Activated T-helper 2 cell treated with anti-CD3 and anti-CD28 coated beads, Interferon-gamma antibody, Interleukin-2, Interleukin-4, amounts not matched to agents 10 μg/mL and 5 μg/mL and 100 μg/mL, durations not matched to agents 14 hours and 24 hours and 36 hours (primary cell): ENCODE measurements at regions not wholly inside any gene's neighbourhood (a gene's known extent, or its start where the extent isn't known, plus 50 kb on each side); places are given as distances from the start of the nearest gene placed in this dataset.
"Not testable (repeated sequence)": the region's sequence is repeated elsewhere in the genome, so short reads cannot be mapped to it uniquely, and the experiment has no call there.

Experiments
- DNase-seq: peaks from one replicate; pipeline ENCODE4 v3.0.0; 2021; ENCODE audit warnings: low spot score
- H3K27ac Mint-ChIP-seq: one replicate; pipeline ENCODE4 v1.8.0; 2021; ENCODE audit warnings: mixed read lengths
- H3K27me3 Mint-ChIP-seq: one replicate; pipeline ENCODE4 v1.8.0; 2021; ENCODE audit warnings: low read depth, mixed read lengths
- H3K36me3 Mint-ChIP-seq: one replicate; pipeline ENCODE4 v1.8.0; 2021; ENCODE audit warnings: low read depth, mixed read lengths
- H3K4me1 Mint-ChIP-seq: one replicate; pipeline ENCODE4 v1.8.0; 2021; ENCODE audit warnings: low read depth, mixed read lengths
- H3K4me3 Mint-ChIP-seq: one replicate; pipeline ENCODE4 v1.8.0; 2021; ENCODE audit warnings: low read depth, mild to moderate bottlenecking, moderate library complexity, mixed read lengths
- H3K9me3 Mint-ChIP-seq: one replicate; pipeline ENCODE4 v1.8.0; 2021; ENCODE audit warnings: mixed read lengths
- intact Hi-C: fragments of 100-400 bp; cut with micrococcal nuclease; formaldehyde crosslinking; loops from one replicate; pipeline ENCODE4 v1.15.1; 2023

DNA sequence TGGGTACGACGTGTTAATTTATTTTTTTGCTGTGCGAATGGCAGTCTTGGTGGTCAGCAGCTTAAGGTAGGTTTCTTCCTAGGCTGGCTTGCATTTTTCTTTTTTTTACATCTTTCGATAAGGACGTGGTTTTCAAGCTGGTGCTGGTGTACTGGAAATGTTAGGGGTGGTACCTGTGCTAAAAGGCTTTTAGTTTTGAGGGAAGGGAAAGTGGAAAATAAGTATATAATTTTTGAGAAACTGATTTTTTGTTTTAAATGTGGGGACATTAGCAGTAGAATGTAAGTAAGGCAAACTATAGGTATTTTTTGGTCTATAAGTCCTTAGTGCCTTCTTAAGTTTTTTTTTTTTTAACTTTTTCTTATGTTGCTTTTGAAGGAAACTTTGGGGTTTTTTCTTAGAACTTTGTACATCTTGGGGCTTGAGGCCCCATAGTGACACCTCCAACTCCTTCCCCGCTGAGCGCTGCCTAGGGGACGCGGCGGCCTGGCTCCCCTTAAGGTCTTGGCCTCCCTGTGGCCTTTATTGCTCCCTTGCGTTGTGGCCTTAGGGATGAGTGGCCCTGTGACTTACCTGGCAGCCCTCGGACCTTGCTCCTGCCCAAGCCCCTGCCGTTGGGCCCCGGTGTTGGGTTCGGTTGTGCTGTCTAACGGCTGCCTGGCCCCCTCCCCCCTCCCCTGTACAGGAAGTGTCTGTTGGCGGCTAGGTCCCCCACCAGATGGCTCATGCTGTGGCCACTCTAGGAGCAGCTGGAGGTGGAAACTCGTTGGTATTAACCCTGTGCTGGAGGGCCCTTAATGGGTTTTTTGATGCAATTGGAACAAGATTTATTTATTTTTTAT, 88.0 kb upstream of the RPRML start:
- H3K4me3 Mint-ChIP-seq = peak overlapping the region; percentile 97
- intact Hi-C loops = no loop called here
- H3K27ac Mint-ChIP-seq = peak overlapping the region; percentile 95
- no peaks in the 10 kb centered on the region for H3K27me3 Mint-ChIP-seq
- no peaks in the 10 kb centered on the region for H3K9me3 Mint-ChIP-seq
- H3K36me3 Mint-ChIP-seq = peaks cover 29% of the 10 kb centered on the region
- H3K4me1 Mint-ChIP-seq = peaks cover 29% of the 10 kb centered on the region
- DNase-seq = peak; percentile 70

DNA sequence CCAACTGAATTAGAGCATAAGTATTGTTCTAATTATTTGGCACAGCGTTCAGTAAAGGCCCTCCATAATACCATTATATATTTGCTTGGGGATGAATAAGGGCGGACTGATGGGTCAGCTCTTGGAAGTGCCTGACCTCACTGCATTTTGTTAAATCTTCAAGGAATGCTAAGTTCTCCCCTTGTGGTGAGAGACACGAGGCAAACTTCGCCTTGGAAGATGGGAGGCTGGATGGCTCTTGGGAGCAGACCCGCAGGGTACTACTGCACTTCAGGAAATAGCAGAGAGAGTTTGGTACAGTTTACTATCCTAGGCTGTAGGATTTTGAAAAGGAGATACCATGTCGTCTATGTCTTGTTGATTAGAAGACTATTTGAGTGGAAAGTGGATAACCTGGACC, 87.0 kb upstream of the RPRML start:
- no peak for DNase-seq
- H3K36me3 Mint-ChIP-seq = peaks cover 28% of the 10 kb centered on the region
- peaks cover 25% of the 10 kb centered on the region for H3K4me1 Mint-ChIP-seq
- peak overlapping the region; percentile 95 for H3K27ac Mint-ChIP-seq
- peak overlapping the region; percentile 97 for H3K4me3 Mint-ChIP-seq
- H3K9me3 Mint-ChIP-seq = no peaks in the 10 kb centered on the region
- intact Hi-C loops = no loop called here
- H3K27me3 Mint-ChIP-seq = no peaks in the 10 kb centered on the region

DNA sequence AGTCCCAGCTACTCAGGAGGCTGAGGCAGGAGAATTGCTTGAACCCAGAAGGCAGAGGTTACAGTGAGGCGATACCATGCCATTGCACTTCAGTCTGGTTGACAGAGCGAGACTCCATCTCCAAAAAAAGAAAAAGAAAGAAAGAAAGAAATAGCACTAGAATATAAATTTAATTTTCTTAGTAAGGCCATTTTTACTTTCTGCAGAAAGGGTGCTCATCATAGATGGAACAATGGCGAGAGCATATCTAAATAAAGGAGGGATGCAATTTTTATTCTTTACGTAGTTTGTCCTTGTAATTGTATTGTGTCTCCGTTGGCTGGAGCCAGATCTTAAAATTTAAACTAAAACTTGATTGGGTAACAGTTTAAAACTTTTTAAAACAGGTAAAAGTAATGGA, 85.6 kb upstream of the RPRML start:
- Mint-ChIP-seq H3K27me3 (no peaks in the 10 kb centered on the region), H3K36me3 (peaks cover 22% of the 10 kb centered on the region), H3K27ac (no peak overlapping the region), H3K4me1 (peaks cover 19% of the 10 kb centered on the region), H3K4me3 (no peak overlapping the region), H3K9me3 (no peaks in the 10 kb centered on the region)
- DNase-seq = no peak
- intact Hi-C loops = no loop called here

- DNase-seq = no peak
- no peaks in the 10 kb centered on the region for H3K9me3 Mint-ChIP-seq
- H3K27me3 Mint-ChIP-seq = no peaks in the 10 kb centered on the region
- H3K4me3 Mint-ChIP-seq = no peak overlapping the region
- H3K36me3 Mint-ChIP-seq = peaks cover 19% of the 10 kb centered on the region
- intact Hi-C loops = no loop called here
- no peak overlapping the region for H3K27ac Mint-ChIP-seq
- H3K4me1 Mint-ChIP-seq = peaks cover 15% of the 10 kb centered on the region
These were observed 84.4 kb upstream of the RPRML start for GRCh38 chr17:47063475-47063874.

DNA sequence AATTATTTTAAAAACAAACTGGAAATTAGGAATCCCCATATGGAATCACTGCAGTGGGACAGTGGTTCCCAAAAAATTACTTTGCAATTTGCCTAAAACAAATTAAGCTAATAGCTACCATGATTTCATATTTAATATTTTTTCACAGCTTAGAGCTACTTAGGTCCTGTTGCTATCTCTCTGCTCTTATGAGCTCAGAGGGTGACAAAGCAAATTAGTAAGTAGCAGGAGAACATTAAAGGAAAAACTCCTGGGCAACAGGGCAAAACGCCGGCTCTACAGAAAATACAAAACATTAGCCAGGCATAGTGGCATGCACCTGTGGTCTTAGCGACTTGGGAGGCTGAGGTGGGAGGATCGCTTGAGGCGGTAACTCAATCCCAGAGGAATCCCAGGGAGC, 83.8 kb upstream of the RPRML start:
- H3K27ac Mint-ChIP-seq, intact Hi-C loops, H3K9me3 Mint-ChIP-seq, DNase-seq, H3K4me3 Mint-ChIP-seq, H3K27me3 Mint-ChIP-seq: not testable (repeated sequence)
- peaks cover 19% of the 10 kb centered on the region for H3K36me3 Mint-ChIP-seq
- peaks cover 13% of the 10 kb centered on the region for H3K4me1 Mint-ChIP-seq

- H3K27ac Mint-ChIP-seq, H3K9me3 Mint-ChIP-seq, H3K27me3 Mint-ChIP-seq, DNase-seq, H3K4me1 Mint-ChIP-seq, intact Hi-C loops, H3K4me3 Mint-ChIP-seq: not testable (repeated sequence)
- peaks cover 28% of the 10 kb centered on the region for H3K36me3 Mint-ChIP-seq
These were observed 81.0 kb upstream of the RPRML start for GRCh38 chr17:47060005-47060404.

GRCh38 chr17:47057830-47058229, 78.8 kb upstream of the RPRML start:
- Mint-ChIP-seq H3K36me3 (peaks cover 24% of the 10 kb centered on the region), H3K27me3 (no peaks in the 10 kb centered on the region), H3K4me1 (no peaks in the 10 kb centered on the region), H3K4me3 (no peak overlapping the region), H3K9me3 (no peaks in the 10 kb centered on the region), H3K27ac (no peak overlapping the region)
- intact Hi-C loops = no loop called here
- DNase-seq = no peak

DNA sequence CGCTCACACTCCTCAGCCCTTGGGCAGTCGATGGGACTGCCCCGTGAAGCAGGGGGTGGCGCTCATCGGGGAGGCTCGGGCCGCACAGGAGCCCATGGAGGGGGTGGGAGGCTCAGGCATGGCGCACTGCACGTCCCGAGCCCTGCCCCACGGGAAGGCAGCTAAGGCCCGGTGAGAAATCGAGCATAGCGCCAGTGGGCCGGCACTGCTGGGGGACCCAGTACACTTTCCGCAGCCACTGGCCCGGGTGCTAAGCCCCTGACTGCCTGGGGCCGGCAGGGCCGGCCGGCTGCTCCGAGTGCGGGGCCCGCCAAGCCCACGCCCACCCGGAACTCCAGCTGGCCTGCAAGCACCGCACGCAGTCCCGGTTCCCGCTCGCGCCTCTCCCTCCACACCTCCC, 78.2 kb upstream of the RPRML start:
- intact Hi-C loops, H3K4me3 Mint-ChIP-seq, H3K9me3 Mint-ChIP-seq, DNase-seq, H3K27ac Mint-ChIP-seq, H3K4me1 Mint-ChIP-seq, H3K27me3 Mint-ChIP-seq: not testable (repeated sequence)
- H3K36me3 Mint-ChIP-seq = peaks cover 26% of the 10 kb centered on the region

- H3K36me3 Mint-ChIP-seq = peaks cover 28% of the 10 kb centered on the region
- H3K4me3 Mint-ChIP-seq, H3K27ac Mint-ChIP-seq, DNase-seq, H3K9me3 Mint-ChIP-seq, intact Hi-C loops, H3K27me3 Mint-ChIP-seq, H3K4me1 Mint-ChIP-seq: not testable (repeated sequence)
These were observed 77.6 kb upstream of the RPRML start for GRCh38 chr17:47056687-47057086.
